Mammary epithelial cell (primary cell): ENCODE measurements at regions not wholly inside any gene's neighbourhood (a gene's known extent, or its start where the extent isn't known, plus 50 kb on each side); places are given as distances from the start of the nearest gene placed in this dataset.

Experiments
- EZH2 ChIP-seq: IDR thresholded peaks from 2 replicates; pipeline ENCODE4 v1.6.1; 2012; ENCODE audit warnings: low read length, inconsistent platforms, borderline replicate concordance
- TF ChIP-seq, protein P1 (sequence below), 2 donors: IDR thresholded peaks in 1 of 2; conservative IDR thresholded peaks in 1 of 2; 2 replicates each; pipeline ENCODE4 v1.5.1; 2011 to 2012; ENCODE audit warnings: inconsistent platforms in 2 of 2, low read length in 2 of 2, mild to moderate bottlenecking in 2 of 2, control low read depth in 1 of 2, low read depth in 1 of 2; ENCODE audit not compliant: insufficient read depth in 1 of 2; ENCODE audit errors: extremely low read depth in 1 of 2

DNA sequence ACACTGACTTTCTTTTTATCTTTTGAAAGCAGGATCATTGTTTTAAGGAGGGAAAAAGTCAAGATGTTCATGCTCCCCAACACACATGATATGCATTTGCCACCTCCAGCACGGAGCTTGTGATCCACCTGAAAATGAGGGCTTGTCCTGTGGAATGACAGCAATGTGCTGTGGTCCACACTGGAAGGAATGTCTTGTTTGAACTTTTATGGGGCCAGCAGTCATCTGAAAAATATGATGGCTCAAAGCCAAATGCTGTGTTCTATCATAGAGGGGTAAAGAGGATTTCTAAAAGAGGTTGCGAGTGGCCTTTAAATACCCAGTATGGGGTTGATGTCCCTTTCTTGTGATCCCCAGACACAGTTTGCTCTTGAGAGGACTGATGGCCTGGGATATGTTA is 226.5 kb upstream of the SPRED2 start:
- TF ChIP-seq, protein P1, sequence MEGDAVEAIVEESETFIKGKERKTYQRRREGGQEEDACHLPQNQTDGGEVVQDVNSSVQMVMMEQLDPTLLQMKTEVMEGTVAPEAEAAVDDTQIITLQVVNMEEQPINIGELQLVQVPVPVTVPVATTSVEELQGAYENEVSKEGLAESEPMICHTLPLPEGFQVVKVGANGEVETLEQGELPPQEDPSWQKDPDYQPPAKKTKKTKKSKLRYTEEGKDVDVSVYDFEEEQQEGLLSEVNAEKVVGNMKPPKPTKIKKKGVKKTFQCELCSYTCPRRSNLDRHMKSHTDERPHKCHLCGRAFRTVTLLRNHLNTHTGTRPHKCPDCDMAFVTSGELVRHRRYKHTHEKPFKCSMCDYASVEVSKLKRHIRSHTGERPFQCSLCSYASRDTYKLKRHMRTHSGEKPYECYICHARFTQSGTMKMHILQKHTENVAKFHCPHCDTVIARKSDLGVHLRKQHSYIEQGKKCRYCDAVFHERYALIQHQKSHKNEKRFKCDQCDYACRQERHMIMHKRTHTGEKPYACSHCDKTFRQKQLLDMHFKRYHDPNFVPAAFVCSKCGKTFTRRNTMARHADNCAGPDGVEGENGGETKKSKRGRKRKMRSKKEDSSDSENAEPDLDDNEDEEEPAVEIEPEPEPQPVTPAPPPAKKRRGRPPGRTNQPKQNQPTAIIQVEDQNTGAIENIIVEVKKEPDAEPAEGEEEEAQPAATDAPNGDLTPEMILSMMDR (conservative IDR thresholded peaks at IDR 0.05 in 1 of 2, IDR thresholded peaks at IDR 0.05 in 1 of 2; ENCODE audit: extremely low read depth in 1 of 2, insufficient read depth in 1 of 2, low read depth in 1 of 2, low read length in 2 of 2): no peak
- no peak for TF ChIP-seq EZH2
